ACHN (cell line): ENCODE measurements at regions not wholly inside any gene's neighbourhood (a gene's known extent, or its start where the extent isn't known, plus 50 kb on each side); places are given as distances from the start of the nearest gene placed in this dataset.
"Not testable (repeated sequence)": the region's sequence is repeated elsewhere in the genome, so short reads cannot be mapped to it uniquely, and the experiment has no call there.

Experiments
- DNase-seq: peaks from one replicate; pipeline ENCODE4 v3.0.0-alpha.2; 2015
- in situ Hi-C: cut with HindIII; loops from 2 replicates; pipeline ENCODE4 v1.10.0; 2017; ENCODE audit warnings: low sequenced_read_pairs, low pct_ligation_motif_present, low pct_unique_long_range_greater_than_20kb

- no peak for DNase-seq
- in situ Hi-C loops: no loop called here
Observed at GRCh38 chr3:26205475-26205874, 415.6 kb downstream of the OXSM start.

DNA sequence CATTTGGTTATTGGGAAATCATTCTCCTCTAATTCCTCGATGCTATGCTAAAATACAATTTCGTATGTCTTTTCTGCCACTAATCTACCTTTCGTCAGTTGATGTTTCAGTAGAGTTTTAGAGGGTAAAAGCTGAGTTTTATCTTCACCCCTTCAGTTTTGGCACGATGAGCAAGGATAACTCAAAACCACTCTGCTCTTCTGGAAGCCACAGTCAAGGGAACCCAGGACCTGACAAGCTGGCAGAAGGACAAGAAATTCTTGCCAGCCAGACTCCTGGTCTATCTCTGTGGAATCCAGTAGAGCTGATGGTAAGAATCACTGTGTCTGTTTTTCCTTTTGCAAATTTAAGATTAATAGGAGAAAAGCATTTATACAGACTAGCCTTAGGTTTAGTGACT is 414.4 kb upstream of the LRRC3B start:
- in situ Hi-C loops: no loop called here
- DNase-seq: no peak

GRCh38 chr3:26229801-26230200 is 392.8 kb upstream of the LRRC3B start:
- DNase-seq: no peak
- in situ Hi-C loops: no loop called here

DNA sequence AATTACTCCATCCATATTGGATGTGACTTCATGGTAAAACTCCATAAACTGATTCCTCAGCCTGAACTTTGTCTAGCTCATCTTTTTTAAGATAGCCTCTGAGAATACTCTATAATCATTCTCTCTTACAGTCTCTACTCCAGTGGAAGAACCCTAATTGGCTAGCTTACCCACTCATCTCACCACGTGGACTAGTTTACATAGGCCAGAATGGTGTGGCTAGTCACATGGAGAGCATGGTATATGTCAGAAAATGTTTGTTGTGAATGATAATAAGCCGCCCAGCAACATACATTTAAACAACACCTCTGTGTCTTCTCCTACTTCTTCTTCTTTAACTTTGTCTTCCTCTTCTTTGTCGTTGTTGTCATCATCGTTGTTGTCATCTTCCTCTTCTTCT is 389.2 kb upstream of the LRRC3B start:
- in situ Hi-C loops: no loop called here
- DNase-seq: no peak

- in situ Hi-C loops: no loop called here
- DNase-seq: no peak
Observed at GRCh38 chr3:26236531-26236930, 386.0 kb upstream of the LRRC3B start.

- in situ Hi-C loops: no loop called here
- no peak for DNase-seq
Observed at GRCh38 chr3:26237036-26237682, 385.4 kb upstream of the LRRC3B start.

DNA sequence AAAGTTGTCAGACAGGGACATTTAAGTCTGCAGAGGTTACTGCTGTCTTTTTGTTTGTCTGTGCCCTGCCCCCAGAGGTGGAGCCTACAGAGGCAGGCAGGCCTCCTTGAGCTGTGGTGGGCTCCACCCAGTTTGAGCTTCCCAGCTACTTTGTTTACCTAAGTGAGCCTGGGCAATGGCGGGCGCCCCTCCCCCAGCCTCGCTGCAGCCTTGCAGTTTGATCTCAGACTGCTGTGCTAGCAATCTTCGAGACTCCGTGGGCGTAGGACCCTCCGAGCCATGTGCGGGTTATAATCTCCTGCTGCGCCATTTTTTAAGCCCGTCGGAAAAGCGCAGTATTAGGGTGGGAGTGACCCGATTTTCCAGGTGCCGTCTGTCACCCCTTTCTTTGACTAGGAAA is 378.0 kb upstream of the LRRC3B start:
- DNase-seq, in situ Hi-C loops: not testable (repeated sequence)

DNA sequence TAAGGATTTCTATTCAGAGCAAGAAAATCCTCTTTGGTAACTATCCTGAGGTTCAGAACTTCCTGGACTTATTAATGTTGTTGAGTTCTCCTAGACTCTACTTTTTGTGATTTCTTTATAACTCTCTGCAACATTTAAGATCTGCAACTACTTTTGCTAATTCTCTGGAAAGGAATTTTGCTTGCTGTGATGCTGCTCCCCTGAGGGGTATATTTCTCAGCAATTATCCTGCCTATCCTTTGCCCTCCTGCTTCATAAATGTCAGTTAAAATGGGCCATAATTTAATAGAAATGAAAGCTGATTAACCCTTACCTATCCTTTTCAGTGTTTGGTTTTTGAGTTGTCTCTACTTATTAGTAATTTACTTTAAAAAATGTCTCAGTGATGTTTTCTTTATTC is 377.3 kb upstream of the LRRC3B start:
- no peak for DNase-seq
- in situ Hi-C loops: no loop called here

GRCh38 chr3:26246901-26247300 is 375.7 kb upstream of the LRRC3B start:
- in situ Hi-C loops: no loop called here
- DNase-seq: no peak

- DNase-seq: no peak
- in situ Hi-C loops: no loop called here
Observed at GRCh38 chr3:26247712-26248111, 374.9 kb upstream of the LRRC3B start.

DNA sequence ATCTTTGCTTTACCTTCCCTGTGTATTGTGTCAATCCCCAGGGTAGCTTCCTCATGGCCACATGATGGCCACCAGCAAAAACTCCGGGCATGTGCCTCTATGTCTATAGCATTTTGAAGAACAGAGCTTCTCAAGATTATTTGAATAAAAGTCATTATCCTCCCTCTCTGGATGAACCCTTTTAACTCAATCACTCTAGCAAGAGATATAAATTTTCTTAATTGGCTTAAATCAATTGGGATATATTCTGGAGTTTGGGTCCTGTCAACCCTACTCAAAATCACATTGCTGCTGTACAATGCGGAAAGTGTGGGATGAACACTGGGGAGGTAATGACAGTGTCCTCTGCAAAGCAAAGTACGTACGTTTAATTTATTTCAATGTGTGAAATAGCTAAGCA is 370.6 kb upstream of the LRRC3B start:
- in situ Hi-C loops: no loop called here
- DNase-seq: no peak

DNA sequence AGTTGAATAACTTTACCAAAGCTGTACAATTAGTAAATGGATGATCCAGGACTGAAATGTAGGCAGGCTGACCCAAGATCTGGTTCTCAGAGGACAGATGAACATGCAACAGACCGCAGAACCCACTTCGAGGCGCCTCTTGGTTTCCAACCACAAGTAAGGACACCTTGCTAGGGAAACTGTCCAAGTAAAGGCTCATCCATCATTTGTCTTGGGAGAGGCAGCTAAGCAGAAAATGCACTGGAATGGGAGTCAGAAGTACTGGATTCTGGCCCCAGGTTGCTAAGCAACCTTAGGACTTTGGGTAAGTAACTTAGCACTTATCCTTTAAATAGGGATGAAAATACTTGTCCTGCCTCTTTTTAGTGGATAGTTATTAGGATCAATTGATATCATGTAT is 366.3 kb upstream of the LRRC3B start:
- no peak for DNase-seq
- in situ Hi-C loops: no loop called here

DNA sequence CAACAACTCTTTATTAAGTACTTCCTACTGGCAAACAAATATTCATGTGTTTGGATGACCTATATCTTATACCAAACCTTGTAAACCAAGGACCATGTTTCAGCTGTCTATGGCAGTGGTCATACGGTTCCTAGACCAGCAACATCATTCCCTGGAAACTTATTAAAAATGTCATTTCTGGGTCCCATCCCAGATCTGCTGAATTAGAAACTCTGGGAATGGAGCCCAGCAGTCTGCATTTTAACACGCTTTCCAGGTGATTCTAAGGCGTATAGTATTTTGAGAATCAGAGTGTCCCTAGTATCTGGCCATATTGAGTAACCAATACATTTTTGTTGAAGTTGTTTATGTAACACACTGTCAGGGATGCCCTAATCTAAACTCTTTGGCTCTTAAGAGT is 363.4 kb upstream of the LRRC3B start:
- in situ Hi-C loops: no loop called here
- DNase-seq: no peak

DNA sequence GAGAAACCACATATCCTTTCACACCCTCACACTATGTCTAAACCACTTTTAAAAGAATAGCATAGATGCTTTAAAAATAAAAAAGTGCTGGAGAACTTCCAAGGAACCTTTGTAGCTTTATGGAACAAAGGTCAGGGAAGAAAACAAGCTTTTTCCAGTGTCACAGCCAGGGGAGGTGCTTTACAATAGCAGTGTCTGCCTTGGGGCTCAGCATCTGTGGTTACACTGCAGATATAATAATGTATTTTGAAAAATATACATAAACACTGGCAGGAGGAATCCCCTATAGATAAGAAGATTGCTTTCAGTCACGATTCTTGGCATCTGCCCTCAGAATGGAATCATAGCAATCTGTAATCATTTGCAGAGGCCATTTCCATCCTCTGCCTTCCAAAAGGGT is 362.4 kb upstream of the LRRC3B start:
- in situ Hi-C loops: no loop called here
- DNase-seq: no peak

GRCh38 chr3:26264708-26265107 is 357.9 kb upstream of the LRRC3B start:
- in situ Hi-C loops: no loop called here
- DNase-seq: no peak

DNA sequence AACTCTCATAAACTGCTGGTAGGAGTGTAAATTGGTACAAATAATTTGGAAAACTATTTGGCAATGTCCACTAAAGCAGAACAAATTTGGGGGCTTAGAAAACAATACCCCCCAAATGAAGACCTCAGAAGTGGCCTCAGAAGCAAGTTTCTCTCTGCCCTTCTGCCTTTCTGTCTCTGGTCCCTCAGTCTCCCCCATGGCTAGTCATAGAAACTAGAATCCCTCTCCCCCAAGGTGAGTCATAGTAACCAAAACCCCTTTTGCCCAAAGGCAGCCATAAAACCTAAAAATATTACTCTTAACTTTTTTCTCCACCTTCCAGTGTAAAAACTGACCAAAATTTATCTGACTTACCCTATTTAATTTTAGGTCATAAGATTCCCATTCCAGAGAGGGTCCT is 350.7 kb upstream of the LRRC3B start:
- DNase-seq: no peak
- in situ Hi-C loops: no loop called here

DNA sequence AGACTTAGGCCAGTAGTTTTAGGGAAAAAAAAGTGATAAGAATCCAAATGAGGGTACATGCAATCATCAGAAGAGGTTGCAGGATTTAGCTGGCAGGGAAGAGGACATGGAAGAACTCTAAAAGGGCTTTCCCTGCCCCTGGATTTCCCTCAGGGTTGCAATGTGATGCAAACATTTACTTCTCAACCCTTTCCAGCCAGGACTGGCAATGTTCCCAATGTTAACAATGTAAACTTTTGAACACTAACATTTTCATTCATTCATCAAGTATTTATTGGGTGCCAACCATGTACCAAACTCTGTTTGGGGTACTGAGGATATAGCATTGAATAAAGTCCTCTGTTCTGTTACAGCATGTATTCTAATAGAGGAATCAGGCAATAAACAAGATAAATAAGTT is 349.4 kb upstream of the LRRC3B start:
- DNase-seq: no peak
- in situ Hi-C loops: no loop called here

DNA sequence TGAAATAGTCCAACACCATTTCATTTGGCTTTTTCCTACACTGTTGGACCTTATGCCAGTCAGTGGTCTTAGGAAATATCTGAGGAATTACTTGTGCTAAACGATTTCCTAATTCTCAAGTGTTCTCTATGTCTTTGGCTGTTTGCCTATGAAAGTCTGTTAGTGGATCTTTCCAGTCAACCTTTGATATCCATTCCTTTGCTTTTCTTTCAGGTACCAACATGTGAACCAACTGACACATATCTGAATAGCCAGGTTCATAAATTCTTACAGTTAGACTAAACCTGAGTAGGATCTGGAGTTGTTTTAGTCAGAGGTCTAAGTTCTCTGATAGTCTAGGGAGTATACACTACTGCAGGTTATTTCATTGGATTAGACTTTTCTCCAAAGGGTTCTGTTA is 343.5 kb upstream of the LRRC3B start:
- in situ Hi-C loops: no loop called here
- no peak for DNase-seq

DNA sequence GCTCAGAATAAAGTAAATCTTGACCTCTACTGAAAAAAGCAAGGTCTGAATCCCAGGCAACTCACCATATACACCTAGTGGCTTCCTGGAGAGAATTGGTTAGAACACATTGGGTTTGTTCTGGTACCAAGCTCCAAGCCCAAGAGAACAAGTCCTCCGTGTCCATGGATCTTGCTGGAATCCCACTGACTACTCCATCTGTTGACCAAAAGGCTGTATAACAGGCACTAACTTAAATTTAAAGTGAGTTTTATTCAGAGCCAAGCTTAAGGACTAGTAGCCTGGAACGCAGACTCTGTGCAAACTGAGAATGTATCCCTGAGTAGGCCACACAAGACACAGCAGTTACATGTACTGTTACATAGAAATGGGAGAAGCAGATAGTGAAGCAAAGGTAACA is 342.1 kb upstream of the LRRC3B start:
- in situ Hi-C loops: no loop called here
- DNase-seq: no peak

DNA sequence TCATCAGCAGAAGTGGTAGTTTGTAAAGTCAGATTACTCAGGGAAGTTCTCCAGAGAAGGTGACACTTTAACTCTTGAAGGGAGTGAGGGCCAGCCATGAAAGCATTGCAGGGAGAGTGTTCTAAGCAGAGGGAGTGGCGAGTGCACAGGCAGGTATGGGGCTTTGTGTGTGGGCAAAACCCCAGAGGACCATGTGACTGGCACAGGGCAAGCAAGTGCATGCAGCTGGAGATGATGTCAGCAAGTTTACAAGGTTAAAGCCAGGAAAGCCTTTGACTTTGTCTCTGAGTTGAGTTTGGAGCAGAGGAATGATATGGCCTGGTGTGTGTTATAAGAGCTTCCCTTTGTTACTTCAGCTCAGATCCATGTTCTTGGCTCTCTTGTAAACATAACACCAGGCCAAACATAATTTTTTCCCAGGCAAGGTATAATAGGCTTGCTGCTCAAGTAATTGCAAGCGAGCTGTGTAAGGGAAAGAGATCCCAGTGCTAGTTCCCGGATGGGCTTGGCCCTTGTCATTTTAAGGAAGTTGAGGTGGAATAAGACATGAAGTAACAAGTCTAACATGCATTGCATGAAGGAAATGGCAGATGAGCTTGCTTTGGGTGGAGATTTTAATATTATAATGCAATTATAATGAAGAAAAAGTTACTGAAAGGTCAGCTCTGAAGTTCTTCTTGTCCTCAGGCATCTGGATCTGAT is 341.1 kb upstream of the LRRC3B start:
- DNase-seq: no peak
- in situ Hi-C loops: no loop called here
